ENCODE measurements at regions not wholly inside any gene's neighbourhood (a gene's known extent, or its start where the extent isn't known, plus 50 kb on each side); places are given as distances from the start of the nearest gene placed in this dataset.
"Not testable (repeated sequence)": the region's sequence is repeated elsewhere in the genome, so short reads cannot be mapped to it uniquely, and the experiment has no call there.

DNA sequence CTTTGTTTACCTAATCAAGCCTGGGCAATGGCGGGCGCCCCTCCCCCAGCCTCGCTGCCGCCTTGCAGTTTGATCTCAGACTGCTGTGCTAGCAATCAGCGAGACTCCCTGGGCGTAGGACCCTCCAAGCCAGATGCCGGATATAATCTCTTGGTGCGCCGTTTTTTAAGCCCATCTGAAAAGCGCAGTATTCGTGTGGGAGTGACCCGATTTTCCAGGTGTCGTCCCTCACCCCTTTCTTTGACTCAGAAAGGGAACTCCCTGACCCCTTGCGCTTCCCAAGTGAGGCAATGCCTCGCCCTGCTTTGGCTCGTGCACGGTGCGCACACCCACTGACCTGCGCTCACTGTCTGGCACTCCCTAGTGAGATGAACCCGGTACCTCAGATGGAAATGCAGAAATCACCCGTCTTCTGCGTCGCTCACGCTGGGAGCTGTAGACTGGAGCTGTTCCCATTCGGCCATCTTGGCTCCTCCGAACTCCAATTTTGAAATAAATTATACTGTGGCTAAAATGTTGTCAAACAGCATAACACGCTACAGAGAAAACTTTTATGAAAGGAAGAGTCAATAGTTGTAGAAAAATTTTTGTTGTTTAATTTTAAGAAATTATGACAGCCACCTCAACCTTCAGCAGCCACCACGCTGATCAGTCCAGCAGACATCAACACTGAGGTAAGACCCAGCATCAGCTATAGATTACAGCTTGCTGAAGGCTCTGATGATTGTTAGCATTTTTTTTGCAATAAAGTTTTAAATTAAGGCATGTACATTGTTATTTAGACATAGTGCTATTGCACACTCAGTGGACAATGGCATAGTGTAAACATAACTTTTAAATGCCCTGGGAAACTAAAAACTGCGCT lies 384.7 kb upstream of the DEPDC1 start:
- DNase-seq = not testable (repeated sequence)

DNA sequence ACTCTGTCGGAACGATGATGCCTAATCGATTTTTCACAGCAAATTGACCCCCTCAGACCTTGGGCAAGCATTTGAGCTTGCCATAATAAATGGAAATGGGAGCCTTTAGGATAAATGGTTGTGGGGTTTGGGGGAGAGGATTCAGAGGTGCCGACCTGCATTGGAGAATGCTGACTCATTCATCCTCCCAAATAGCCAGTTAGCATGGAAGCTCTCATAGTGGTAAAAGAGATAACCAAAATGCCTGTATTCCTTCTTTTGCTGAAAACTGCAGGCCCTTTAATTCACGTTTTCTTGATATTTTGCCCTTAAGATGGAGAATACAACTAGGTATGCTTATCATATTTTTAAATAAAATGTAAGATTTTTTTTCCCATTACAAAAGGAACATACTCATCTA lies 392.6 kb upstream of the DEPDC1 start:
- DNase-seq = no peak

DNA sequence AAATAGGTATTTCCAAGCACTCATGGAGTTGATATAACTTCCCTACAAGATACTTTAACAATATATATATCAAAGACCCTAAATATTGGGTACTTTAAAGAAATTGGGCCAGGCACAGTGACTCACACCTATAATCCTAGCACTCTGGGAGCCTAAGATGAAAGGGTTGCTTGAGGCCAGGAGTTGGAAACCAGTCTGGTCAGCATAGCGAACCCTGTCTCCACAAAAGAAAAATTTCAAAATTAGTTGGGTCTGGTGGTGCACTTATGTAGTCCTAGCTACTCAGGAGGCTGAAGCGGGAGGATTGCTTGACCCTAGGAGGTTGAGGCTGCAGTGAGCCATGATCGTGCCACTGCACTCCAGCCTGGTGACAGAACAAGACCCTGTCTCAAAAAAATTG lies 393.9 kb upstream of the DEPDC1 start:
- no peak for DNase-seq

DNA sequence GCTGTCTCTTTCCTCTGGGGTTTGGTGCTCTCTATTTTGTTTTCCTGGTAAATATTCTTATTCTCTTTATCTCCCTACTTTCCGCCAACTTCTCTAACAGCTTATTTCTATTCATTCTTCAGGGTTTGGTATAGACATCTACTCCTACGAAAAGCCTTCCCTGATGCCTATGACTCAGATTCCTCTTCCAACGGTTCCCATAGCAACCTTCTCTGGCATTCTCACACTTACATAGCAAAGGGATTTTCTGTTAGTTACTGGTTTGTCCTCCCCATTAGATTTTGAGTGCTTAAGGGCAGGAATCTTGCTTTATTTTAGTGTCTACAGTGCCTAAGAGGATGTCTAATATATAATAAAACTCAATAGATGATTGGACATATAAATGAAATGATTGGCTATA lies 407.6 kb upstream of the DEPDC1 start:
- DNase-seq = no peak

DNA sequence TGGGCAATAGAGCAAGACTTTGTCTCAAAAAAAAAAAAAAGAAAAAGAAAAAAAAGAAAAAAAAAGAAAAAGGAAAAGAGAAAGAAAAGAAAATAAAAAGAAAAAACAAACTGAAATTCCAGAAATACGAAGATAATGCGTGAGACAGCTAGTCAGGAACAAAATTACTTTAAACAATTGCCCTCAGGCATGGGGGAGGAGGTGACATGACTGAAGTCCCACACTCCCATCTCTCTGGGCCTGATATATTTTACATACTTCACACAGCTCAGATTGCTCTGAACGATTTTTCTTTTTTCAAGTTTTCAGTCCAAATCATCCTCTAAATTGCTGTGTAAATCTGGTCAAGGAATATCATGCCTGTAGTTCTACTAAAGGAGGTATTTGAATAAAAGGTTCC lies 409.5 kb upstream of the DEPDC1 start:
- DNase-seq = no peak

DNA sequence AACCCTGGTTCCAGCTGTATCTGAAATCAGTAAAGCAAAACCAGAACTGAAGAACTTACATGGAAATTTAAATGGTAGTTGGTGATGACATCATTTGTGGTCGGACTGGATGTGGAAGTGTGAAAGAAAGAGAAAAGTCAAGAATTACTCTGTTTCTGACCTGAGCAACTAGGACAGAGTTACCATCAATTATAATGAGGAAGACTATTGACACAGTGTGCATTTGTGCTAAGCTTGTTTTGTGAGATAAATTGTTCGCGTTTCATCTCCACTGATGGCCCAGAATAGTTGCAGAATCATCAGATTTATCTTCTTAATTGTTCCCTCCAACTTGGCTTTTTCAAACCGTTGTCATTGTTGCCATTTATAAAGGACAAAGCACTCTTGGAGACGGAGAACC lies 410.6 kb upstream of the DEPDC1 start:
- no peak for DNase-seq

DNA sequence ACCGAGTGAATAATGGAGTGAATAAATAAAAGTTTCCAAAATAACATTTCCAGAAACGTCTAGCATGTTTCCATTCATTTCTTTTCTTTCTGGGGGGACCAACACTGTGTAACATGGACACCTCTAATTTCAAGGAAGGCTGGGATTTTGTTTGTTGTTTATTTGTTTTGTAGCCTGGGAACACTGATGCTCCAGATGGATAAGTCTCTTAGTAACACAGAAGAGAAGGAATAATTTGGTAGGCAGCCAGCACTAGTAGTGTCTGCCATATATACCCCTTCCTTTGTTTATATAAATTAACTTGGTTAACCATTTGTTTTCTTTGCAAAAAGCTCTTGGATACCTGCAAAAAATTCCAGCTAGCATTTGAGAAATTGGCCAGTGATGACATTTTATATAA lies 411.4 kb upstream of the DEPDC1 start:
- no peak for DNase-seq

DNA sequence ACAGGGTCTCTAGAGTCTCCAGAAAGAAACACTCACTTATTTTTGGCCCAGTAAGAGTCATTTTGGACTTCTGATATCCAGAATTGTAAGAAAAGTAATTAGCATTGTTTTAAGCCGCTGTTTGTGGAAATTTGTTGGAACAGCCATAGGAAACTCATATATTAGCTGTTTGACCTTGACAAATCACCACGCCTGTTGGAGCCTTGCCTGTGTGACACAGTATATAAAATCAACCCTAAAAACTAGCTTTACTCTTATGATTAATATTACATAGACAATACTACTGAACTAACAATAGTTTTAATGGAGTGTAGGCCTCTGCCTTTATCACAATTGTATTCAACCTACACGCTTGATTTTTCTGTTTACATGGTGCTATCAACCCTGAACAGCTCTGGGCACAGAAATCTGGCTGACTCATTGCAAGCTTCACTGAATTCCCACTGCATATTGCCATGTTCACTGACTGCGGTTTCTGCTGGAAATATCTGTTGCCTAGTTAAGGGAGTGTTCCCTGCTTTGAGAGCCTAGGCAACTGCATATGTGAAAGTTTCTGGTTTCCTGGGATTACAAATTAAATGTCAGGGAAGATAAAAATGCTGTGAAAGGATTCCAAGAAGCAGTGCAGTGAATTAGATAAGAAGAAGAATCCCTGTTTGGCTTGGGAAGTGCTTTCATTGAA lies 419.5 kb upstream of the DEPDC1 start:
- no peak for DNase-seq

DNA sequence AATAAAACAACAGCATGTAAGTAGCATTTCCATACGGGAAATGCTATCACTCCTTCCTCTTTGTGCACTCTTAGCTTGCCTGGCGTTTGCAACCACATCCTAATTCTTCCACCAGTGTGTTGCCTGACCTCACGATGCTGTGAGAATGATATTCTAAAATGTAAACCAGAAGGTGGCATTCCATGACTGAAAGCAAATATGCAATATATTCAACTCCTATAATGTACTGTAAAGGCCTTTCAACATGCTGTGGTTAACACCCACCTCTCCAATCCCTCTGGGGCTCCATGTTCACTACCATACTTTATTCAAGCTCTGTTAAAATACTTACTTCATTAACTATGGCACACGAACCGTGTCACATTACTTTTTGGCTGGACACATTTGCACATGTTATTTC lies 420.6 kb upstream of the DEPDC1 start:
- DNase-seq = no peak

DNA sequence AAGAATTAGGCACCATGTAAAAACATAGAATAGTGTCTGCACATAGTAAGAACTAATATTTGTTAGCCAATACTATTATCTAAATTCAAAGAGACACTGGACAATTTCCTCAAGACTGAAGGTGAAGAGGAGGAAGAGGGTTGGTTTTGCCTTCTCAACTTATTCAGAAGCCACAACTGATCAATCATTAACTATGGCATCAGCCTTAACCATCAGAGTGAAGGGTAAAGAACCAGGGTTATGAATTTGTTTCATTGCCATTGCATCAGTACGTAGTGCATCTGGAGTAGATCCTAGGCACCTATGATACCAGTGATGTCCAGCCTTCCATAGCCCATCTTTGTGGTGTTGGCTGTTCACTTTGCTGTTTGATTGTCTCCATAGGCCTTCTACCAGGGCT lies 421.7 kb upstream of the DEPDC1 start:
- no peak for DNase-seq

DNA sequence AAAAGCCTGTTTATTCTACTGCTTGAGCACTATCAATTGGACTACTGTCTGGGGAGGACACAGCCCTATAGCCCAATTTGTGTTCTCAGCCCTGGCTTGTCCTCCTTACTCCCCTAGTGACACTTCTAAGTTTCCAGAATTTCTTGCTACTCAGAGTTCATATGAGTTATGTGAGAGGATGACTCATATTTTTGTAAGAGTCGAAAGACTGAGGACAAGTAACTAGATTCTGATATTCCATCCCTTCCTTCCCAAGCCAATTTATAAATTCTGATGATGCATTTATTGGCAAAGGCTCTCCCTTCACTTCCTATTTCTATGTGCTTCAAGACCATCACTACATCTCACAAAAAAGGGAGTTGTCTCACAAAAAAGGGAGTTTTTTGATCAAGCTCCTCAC lies 422.2 kb upstream of the DEPDC1 start:
- no peak for DNase-seq

DNA sequence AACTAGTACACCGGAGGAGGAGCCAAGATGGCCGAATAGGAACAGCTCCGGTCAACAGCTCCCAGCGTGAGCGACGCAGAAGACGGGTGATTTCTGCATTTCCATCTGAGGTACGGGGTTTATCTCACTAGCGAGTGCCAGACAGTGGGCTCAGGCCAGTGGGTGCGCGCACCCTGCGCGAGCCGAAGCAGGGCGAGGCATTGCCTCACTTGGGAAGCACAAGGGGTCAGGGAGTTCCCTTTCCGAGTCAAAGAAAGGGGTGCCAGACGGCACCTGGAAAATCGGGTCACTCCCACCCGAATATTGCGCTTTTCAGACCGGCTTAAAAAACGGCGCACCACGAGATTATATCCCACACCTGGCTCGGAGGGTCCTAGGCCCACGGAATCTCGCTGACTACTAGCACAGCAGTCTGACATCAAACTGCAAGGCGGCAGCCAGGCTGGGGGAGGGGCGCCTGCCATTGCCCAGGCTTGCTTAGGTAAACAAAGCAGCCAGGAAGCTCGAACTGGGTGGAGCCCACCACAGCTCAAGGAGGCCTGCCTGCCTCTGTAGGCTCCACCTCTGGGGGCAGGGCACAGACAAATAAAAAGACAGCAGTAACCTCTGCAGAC lies 426.7 kb upstream of the DEPDC1 start:
- DNase-seq = not testable (repeated sequence)

DNA sequence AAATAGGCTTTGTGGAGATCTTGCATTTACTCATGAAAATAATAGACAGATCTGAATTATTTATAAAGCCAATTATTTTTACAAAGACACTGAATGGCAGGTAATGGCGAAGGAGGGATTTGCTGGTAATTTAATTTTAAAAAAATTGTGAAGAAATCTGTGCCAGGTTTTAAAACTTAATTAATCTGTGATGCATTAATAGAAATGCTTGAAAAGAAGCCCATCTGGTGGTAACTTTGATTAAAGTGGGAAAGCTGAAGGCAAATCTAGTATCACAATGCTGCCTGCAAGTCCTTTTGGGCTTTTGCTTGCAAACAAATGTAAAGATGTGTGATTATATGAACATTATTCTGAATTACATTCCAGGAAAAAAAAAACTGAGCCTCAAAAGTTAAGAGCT lies 433.2 kb upstream of the DEPDC1 start:
- no peak for DNase-seq

DNA sequence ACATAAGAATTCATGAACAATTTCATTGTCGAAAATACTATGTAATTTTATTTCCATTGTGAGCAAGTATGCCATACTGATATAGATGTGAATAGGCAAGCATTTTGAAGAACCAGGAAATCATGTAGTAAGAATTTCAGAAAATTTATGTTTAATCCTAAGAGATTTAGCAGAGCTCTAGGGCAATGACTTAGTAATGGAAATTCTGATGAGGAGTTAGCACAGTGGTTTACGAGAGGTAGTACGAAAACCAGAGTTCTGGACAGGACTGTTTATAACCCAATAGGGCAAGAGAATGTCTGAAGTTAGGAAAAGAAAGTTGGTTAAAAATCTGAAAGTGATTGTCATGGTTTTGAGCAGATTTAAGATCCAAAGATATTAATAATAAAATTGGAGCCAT lies 439.6 kb upstream of the DEPDC1 start:
- DNase-seq = no peak

DNA sequence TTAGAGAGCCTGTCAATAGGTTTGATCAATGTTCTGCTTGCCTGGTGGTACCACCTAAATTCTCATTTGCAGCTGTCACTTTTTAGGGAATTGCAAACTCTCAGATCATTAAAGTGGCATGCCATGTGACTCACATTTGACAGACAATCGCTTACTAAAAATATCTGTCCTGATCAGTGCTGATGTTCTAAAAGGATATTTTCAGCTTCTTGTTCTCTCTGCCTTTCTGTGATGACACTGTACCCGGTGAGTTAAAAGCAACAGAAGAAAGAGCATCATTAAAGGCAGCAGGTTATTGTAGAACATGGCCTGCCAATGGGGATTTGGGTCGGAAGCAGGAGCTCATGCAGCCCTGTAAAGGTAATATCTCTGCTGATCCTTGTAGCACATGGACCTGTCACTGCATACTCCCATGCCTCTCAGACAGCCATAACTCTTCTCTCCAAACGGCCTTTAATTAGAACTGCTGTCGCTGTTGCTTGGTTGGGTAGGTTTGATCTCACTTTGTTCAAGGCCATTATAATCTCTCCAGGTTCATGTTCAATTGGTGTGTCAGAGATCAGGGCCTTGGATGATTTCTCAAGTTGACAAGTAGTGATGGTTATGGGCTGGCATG lies 441.3 kb upstream of the DEPDC1 start:
- no peak for DNase-seq

DNA sequence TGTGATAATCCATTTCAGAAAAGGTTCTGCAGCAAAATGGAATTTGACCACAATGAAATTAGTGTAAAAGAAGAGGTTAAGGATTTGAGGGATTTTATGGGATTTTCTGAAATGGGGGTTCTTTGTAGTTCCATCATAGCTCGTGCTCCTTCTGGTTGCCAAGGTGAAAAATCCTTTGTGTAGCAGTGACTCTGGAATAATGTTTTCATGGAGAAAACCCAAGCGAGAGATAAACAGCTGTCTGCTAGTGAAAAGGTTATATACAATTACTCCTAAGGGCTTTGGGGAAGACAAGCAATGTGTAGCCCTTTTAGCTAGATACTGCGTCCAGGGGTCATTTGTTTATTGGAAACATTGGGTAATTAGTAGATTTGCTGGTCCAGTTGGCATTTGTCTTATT lies 453.2 kb upstream of the DEPDC1 start:
- DNase-seq = no peak

DNA sequence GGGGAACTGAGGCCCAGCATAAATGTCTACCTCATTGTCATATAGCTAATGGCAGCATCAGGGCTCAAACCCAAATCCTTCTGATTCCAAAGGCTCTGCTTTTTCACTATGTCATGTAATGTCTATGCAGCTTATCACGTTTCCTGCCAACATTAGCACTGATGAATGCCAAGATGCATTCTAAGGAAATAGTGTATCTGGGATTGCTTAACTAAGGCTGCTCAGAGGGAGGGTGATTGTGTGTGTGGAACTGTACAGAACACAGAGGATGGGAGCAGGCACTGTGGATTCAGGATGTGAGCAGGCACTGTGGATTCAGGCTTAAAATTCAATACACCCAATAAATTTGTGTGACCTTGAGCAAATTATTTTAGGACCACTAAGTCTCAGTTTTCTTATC lies 456.4 kb upstream of the DEPDC1 start:
- no peak for DNase-seq

DNA sequence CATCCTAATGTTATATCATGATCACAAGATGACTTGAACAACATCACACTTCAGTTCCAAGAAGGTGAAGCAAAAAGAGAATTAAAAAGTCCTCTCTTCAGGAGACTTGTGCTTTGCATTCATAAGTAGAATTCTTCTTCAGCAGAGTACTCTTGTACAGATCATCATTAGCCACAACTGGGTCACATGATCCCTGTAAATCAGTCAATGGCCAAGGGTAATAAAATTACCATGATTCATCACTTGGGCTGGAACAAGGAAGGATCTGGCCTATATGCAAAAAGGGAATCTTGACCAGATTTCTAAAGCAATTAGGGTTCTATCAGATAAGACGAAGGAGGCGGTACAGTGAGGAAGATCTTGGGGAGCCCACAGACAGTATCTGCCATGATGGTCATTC lies 458.0 kb upstream of the DEPDC1 start:
- DNase-seq = no peak

DNA sequence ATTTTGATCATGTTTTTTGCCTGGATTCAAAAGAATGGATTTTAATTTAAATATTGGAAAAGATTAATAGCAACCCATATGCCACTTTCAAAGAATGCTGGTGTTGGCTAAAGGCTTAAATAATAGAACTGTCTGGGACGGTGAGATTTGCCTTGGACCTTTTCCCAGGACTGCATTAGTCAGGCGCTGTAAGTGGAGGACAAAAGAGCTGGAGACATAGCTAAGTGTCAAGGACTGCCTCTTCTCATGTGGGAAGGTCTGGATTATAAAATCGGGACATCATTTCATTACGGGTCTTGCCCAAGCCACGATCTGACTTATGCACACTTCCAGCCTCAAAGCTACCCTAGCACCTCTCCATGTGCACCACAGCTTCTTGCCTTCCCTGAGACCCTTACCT lies 458.5 kb upstream of the DEPDC1 start:
- no peak for DNase-seq

DNA sequence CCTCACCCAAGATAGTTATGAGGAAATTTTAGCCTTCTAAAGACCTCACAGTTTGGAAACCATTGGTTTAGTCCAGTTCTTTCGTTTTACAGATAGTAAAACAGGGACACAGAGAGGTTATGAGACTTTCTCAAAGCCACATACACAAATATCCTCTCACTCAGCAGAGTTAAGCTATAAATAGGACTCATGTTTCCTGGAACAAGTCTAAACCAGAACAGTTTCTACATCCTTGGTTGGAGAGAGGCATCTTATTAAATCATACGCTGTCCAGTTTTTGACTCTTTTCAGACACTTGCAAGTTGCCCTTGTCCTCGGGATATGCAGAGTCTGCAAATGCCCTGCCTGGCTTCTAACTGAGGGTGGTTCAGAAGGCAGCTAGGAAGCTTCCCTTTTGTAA lies 462.1 kb upstream of the DEPDC1 start:
- DNase-seq = no peak

DNA sequence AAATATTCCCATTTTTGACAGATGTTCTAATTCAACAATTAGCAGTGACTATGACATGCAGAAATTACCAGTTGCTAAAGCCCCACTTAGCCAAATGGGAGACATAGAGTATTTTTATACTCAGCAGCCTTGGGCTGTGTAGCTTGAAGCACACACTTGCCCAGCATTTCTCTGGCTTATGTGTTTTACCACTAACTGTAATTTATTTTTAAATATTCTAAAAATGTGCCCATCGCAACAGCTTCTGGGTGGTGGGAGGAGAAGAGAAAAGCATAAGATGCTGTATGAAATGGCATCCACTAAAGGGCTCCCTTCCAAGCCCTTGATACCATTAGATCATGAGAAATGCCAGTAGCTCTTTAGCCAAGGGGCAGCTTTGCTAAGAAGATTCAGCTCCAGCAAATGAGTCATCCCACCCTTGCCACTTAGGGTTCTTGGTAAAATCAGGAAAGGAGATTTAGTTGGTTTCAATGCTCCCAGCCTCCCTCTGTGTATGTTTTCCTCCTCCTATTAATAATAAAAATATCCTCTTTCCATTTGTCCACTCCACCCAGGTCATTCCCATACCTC lies 462.7 kb upstream of the DEPDC1 start:
- no peak for DNase-seq

DNA sequence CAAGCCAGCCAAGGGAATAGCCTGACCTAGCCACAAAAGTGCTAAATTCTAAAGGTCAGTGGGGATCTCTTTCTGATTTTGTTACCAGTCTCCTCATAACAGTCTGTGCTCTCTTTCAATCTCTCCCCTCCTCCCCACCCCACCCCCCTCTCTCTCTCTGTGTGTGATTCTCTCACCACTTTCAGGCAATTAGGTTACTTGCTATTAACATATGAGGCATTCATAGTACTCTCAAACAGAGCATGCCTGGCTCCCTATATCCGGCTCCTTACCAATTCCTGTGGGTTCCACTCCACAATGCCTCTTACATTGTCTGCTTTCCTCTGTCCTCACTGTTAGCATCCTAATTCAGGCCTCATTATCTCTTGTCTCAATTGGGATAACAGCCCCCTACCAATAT lies 464.3 kb upstream of the DEPDC1 start:
- no peak for DNase-seq

DNA sequence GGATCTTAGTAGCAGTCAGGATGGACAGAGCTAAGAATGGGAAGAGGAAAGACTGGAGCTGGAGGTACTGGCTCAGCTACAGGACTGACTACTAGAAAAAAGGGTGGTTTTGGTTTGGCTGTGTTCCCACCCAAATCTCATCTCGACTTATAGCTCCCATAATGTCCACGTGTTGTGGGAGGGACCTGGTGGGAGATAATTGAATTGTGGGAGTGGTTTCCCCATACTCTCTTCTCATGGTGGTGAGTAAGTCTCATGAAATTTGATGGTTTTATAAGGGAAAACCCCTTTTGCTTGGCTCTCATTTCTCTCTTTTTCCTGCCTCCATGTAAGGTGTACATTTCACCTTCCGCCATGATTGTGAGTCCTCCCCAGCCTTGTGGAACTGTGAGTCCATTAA lies 466.5 kb upstream of the DEPDC1 start:
- no peak for DNase-seq

DNA sequence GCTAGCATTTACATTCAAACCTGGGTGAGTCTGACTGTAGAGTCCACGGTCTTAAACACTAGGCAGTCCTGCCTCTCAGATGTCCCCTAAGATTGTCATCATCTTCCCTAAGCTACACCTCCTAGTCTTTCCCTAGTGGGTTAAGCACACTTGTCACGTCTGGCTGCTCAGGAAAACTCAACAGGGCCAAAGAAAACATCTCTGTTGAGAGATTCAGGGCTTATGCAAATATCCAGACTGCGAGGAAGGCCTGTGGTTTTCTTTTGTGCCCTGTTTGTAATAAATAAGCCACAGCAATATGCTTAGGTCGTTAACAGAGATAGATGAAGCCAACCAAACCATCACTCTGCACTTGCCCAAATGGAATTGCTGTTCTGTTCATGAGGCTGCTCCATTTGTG lies 472.6 kb upstream of the DEPDC1 start:
- DNase-seq = no peak
